ENCODE measurements at regions not wholly inside any gene's neighbourhood (a gene's known extent, or its start where the extent isn't known, plus 50 kb on each side); places are given as distances from the start of the nearest gene placed in this dataset.

DNA sequence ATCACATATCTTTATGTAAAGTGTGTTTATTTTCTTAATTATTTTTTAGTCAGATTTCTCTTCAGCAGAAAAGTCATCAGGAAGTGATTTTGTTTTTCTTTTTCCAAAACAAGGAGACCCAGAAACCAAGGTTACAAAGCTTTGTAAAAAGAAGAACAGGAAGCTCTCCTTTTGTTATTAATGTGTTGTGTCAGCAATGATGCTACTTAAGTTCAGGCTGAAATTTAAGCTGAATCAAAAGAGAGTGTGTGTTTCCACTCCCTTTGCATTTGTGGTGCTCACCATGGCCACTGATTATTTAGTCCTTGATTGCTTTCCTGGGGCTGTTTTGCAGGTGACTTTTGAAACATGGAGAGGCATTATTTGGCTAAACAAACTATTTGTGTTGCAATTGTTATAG is 155.3 kb upstream of the ATP2B1 start:
- H3K4me3 ChIP-seq = no peak overlapping the region
- no peak for TF ChIP-seq CTCF (IDR thresholded peaks at IDR 0.05)
- ATAC-seq (ENCODE audit: insufficient number of reproducible peaks, low FRiP score, low read depth) (no peak), DNase-seq (ENCODE audit: low spot score) (no peak)
- H3K4me1 ChIP-seq (ENCODE audit: control insufficient read depth in 1 of 2, low read depth in 2 of 2) = peaks cover 0 to 3% of the 10 kb centered on the region in 2 donors
- H3K9me3 ChIP-seq = no peaks in the 10 kb centered on the region
- H3K27ac ChIP-seq = peak overlapping the region in 1 of 2 donors; percentile 54
- H3K27me3 ChIP-seq (replicated peaks; ENCODE audit: insufficient read depth) = no peaks in the 10 kb centered on the region
- H3K36me3 ChIP-seq = no peaks in the 10 kb centered on the region

GRCh38 chr12:89863493-89863938 is 154.9 kb upstream of the ATP2B1 start:
- Histone ChIP-seq H3K27ac (peak overlapping the region in 1 of 2 donors; percentile 54), H3K4me3 (no peak overlapping the region), H3K27me3 (replicated peaks; ENCODE audit: insufficient read depth) (no peaks in the 10 kb centered on the region), H3K36me3 (no peaks in the 10 kb centered on the region), H3K9me3 (no peaks in the 10 kb centered on the region), H3K4me1 (ENCODE audit: control insufficient read depth in 1 of 2, low read depth in 2 of 2) (peaks cover 0 to 3% of the 10 kb centered on the region in 2 donors)
- TF ChIP-seq CTCF (IDR thresholded peaks at IDR 0.05) = no peak
- DNase-seq (ENCODE audit: low spot score) = no peak
- no peak for ATAC-seq (ENCODE audit: insufficient number of reproducible peaks, low FRiP score, low read depth)

DNA sequence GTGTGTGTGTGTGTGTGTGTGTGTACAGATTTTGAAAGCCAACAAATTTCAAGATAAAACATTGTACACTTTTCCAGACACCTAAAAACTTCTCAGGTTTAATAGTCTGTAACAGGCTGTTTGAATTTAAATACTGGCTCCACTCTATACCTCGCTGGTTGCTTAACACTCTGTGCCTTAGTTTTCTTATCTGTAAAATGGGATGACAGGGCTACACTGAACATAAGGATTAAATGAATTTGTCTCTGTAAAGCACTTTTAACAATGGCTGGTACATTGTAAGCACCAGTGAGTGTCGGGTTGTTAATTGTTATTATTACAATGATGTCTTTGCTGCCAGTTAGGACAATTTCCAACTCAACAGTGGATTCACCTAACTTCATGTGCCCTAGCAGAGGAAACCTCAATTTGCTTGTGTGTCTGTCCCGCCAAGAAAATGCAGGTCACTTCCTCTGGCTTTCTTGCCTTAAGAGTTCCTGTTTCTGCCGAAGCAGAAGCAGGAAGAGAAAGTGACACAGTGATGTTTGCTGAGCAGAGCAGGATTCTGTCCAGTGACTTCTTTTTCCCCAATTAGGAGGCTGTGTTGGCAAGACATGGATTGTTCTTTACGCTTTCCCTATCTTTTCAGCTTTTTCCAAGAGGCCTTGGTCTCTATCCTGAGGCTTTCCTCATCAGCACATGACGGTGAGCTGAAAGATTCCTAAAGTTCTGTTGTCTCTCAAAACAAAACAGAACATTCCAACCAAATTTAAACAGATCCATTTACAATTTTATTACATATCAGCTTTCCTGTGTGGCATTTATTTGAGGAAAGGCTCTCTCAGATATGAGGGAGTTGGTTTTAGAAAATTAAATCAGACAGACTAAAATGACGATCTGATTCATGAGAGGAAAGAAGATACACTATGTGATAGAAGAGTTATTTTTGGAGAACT is 154.1 kb upstream of the ATP2B1 start:
- H3K4me1 ChIP-seq (ENCODE audit: control insufficient read depth in 1 of 2, low read depth in 2 of 2) = peaks cover 0 to 3% of the 10 kb centered on the region in 2 donors
- H3K27me3 ChIP-seq (replicated peaks; ENCODE audit: insufficient read depth) = no peaks in the 10 kb centered on the region
- peak overlapping the region in 1 of 2 donors; percentile 54 for H3K27ac ChIP-seq
- DNase-seq (ENCODE audit: low spot score) (no peak), ATAC-seq (ENCODE audit: insufficient number of reproducible peaks, low FRiP score, low read depth) (no peak)
- no peaks in the 10 kb centered on the region for H3K36me3 ChIP-seq
- H3K4me3 ChIP-seq = no peak overlapping the region
- TF ChIP-seq CTCF (IDR thresholded peaks at IDR 0.05) = no peak
- no peaks in the 10 kb centered on the region for H3K9me3 ChIP-seq

- ATAC-seq (ENCODE audit: insufficient number of reproducible peaks, low FRiP score, low read depth) (no peak), DNase-seq (ENCODE audit: low spot score) (no peak)
- TF ChIP-seq CTCF (IDR thresholded peaks at IDR 0.05) = no peak
- Histone ChIP-seq H3K4me3 (no peak overlapping the region), H3K27ac (no peak overlapping the region), H3K4me1 (ENCODE audit: control insufficient read depth in 1 of 2, low read depth in 2 of 2) (peaks cover 0 to 8% of the 10 kb centered on the region in 2 donors), H3K9me3 (no peaks in the 10 kb centered on the region), H3K36me3 (no peaks in the 10 kb centered on the region), H3K27me3 (replicated peaks; ENCODE audit: insufficient read depth) (no peaks in the 10 kb centered on the region)
These were observed 152.4 kb upstream of the ATP2B1 start for GRCh38 chr12:89861086-89861485.

DNA sequence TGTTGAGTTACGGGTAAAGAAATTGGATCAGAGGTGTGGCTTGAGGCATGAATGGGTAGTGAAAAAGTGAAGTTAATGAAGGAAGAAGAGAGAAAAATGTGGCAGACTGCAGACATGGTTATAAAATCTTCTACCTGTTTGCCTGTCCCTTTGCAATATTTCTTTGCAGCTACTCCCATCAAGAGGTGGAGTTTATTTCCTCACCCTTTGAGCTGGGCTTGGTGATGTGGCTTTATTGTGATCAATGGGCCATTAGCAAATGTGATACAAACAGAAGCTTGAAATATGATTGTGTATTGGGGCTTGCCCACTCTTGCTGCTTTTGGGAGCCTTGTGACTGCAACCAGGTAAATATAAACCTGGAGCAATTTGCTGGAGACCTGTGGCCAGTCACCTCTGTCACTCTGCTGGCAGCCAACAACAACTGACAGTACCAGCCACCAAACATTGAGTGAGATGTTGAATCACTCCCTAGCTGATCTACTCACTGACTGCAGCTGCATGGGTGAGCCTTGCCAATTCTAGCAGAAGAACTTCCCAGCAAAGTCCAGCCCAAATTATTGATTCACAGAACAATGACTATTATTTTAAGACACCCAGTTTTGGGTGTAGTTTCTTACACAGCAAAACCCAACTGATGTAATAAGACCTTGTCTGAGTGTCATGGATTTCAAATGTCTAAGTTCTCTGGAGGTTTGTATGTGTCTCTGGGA is 151.0 kb upstream of the ATP2B1 start:
- Histone ChIP-seq H3K27ac (no peak overlapping the region), H3K9me3 (no peaks in the 10 kb centered on the region), H3K4me3 (no peak overlapping the region), H3K36me3 (no peaks in the 10 kb centered on the region), H3K4me1 (ENCODE audit: control insufficient read depth in 1 of 2, low read depth in 2 of 2) (peaks cover 0 to 8% of the 10 kb centered on the region in 2 donors), H3K27me3 (replicated peaks; ENCODE audit: insufficient read depth) (no peaks in the 10 kb centered on the region)
- ATAC-seq (ENCODE audit: insufficient number of reproducible peaks, low FRiP score, low read depth) (no peak), DNase-seq (ENCODE audit: low spot score) (no peak)
- TF ChIP-seq CTCF (IDR thresholded peaks at IDR 0.05) = no peak
